ENCODE measurements at regions not wholly inside any gene's neighbourhood (a gene's known extent, or its start where the extent isn't known, plus 50 kb on each side); places are given as distances from the start of the nearest gene placed in this dataset.

DNA sequence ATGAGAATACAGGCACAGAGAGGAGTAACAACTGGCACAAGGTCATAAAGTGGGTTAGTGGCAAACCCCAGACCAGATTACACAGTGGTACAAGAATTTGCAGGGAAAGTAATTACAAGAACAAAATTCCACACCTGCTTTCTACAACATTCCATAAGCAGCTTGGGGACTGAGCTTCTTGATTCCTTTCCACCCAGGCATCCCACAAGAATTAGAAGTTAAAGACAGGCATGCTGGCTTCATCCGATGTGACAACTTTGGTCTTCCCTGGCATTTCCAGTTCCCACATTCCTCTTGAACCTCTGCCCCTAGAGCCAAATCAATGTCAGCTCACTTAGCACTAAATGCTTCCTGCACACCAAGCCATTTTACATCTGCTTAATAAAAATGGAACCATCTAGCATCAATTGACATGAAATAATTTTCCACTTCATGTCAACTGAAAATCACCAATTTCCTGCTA lies 435.8 kb upstream of the PAPPA start:
- TF ChIP-seq CTCF (IDR thresholded peaks at IDR 0.05) (no peak), POLR2A (IDR thresholded peaks at IDR 0.05) (no peak)
